ENCODE measurements at regions not wholly inside any gene's neighbourhood (a gene's known extent, or its start where the extent isn't known, plus 50 kb on each side); places are given as distances from the start of the nearest gene placed in this dataset.

DNA sequence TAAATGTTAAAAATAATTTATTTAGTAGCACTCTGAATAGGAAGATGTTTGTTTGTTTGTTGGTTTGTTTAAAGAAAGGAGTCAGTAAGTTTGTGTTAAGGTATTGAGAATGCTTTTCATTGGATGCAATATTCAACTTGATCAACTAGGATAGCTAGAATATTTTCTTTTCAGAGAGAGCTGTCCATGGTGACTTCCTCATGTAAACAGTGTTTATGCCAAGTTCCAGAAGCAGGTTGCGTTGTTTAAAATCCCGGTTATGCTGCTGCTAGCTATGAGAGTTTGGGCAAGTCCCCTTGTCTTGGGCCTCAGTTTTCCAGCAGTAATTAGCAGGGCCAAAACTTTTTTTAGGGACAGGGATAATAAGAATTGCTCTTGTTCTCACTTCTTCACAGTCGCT, 876.2 kb upstream of the HS3ST1 start:
- Histone ChIP-seq H3K4me1 (replicated peaks) (no peaks in the 10 kb centered on the region), H3K27me3 (replicated peaks; ENCODE audit: insufficient read depth) (no peaks in the 10 kb centered on the region), H3K36me3 (no peaks in the 10 kb centered on the region), H3K4me3 (no peak overlapping the region), H3K27ac (no peak overlapping the region), H3K9me3 (no peaks in the 10 kb centered on the region)
- TF ChIP-seq POLR2A (IDR thresholded peaks at IDR 0.05) (no peak), POLR2AphosphoS5 (IDR thresholded peaks at IDR 0.05) (no peak)
- TF ChIP-seq, protein P1, sequence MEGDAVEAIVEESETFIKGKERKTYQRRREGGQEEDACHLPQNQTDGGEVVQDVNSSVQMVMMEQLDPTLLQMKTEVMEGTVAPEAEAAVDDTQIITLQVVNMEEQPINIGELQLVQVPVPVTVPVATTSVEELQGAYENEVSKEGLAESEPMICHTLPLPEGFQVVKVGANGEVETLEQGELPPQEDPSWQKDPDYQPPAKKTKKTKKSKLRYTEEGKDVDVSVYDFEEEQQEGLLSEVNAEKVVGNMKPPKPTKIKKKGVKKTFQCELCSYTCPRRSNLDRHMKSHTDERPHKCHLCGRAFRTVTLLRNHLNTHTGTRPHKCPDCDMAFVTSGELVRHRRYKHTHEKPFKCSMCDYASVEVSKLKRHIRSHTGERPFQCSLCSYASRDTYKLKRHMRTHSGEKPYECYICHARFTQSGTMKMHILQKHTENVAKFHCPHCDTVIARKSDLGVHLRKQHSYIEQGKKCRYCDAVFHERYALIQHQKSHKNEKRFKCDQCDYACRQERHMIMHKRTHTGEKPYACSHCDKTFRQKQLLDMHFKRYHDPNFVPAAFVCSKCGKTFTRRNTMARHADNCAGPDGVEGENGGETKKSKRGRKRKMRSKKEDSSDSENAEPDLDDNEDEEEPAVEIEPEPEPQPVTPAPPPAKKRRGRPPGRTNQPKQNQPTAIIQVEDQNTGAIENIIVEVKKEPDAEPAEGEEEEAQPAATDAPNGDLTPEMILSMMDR (IDR thresholded peaks at IDR 0.05), result no peak
- WGBS, result 46% methylated on average over 3 of the region's 3 CpGs
- intact Hi-C loops (cut with DNase I), result no loop called here
- DNase-seq (ENCODE audit: low spot score), result no peak

DNA sequence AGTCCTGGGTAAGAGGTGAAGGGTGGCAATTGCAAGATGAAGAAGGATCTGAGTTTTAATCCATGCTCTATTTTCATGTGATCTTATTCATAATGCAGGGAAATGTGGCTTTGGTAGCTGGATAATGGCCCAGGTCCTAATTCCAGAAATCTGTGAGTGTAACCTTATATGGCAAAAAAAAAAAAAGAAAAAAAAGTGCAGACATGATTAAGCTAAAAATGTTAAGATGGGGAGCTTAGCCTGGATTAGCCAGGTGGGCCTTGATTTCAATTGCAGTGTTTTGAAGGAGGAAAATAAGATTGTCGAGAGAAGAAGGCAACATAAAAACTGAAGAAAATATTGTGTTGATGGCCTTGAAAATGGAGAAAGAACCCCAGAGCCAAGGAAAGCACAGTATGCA, 867.7 kb upstream of the HS3ST1 start:
- TF ChIP-seq, protein P1 (IDR thresholded peaks at IDR 0.05), result no peak
- TF ChIP-seq POLR2AphosphoS5 (IDR thresholded peaks at IDR 0.05) (no peak), POLR2A (IDR thresholded peaks at IDR 0.05) (no peak)
- intact Hi-C loops (cut with DNase I), result no loop called here
- no peak for DNase-seq (ENCODE audit: low spot score)
- WGBS, result 89% methylated on average over 1 of the region's 1 CpG
- H3K4me1 ChIP-seq (replicated peaks), result no peaks in the 10 kb centered on the region
- H3K4me3 ChIP-seq, result no peak overlapping the region
- no peaks in the 10 kb centered on the region for H3K27me3 ChIP-seq (replicated peaks; ENCODE audit: insufficient read depth)
- no peak overlapping the region for H3K27ac ChIP-seq
- no peaks in the 10 kb centered on the region for H3K36me3 ChIP-seq
- no peaks in the 10 kb centered on the region for H3K9me3 ChIP-seq

DNA sequence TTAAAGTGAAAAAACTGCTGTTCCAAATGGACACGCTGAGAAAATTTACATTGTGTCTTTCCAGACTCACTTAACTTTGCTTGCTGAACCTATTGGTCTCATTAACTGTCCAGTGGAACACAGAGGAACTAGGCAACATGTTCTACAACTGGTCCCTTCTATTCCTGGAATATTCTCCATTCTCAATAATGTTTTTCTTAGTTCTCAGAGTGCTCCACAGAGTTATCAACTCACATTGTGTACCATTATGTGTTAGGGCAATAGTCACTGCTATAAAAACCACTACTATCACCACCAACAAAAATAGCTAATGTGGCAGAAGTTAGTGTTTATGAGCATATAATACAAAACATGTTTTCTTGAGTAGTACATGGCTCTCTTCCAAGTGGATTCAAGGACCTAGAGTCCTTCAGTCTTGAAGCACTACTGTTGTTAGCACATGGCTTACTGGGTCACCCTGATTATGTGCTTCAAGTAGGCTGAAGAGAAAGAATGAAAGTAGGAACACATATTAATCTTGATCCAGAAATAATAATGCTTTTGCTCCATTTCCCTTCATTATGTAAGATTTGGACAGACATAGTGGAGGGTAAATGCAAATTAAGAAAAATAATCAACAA, 865.3 kb upstream of the HS3ST1 start:
- no peak for DNase-seq (ENCODE audit: low spot score)
- Histone ChIP-seq H3K36me3 (no peaks in the 10 kb centered on the region), H3K9me3 (no peaks in the 10 kb centered on the region), H3K4me3 (no peak overlapping the region), H3K4me1 (replicated peaks) (no peaks in the 10 kb centered on the region), H3K27me3 (replicated peaks; ENCODE audit: insufficient read depth) (no peaks in the 10 kb centered on the region), H3K27ac (no peak overlapping the region)
- 94% methylated on average over 1 of the region's 1 CpG for WGBS
- intact Hi-C loops (cut with DNase I), result no loop called here
- TF ChIP-seq, protein P1 (IDR thresholded peaks at IDR 0.05), result no peak
- TF ChIP-seq POLR2A (IDR thresholded peaks at IDR 0.05) (no peak), POLR2AphosphoS5 (IDR thresholded peaks at IDR 0.05) (no peak)

DNA sequence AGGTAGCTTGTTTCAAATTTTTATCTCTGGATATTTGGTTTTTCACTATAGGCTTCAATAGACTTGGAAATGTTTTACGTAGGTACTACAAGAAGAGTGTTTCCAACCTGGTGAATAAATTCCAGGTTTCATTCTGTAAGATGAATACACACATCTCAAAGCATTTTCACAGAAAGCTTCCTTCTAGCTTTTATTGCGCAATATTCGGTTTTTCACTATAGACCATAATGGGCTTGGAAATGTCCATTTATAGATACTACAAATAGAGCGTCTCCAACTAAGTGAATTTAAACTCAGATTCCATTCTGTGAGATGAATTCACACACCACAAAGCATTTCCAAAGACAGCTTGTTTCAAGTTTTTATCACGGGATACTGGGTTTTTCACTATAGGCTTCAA, 857.7 kb upstream of the HS3ST1 start:
- 94% methylated on average over 5 of the region's 5 CpGs for WGBS
- H3K9me3 ChIP-seq, result no peaks in the 10 kb centered on the region
- TF ChIP-seq, protein P1 (IDR thresholded peaks at IDR 0.05), result no peak
- TF ChIP-seq POLR2A (IDR thresholded peaks at IDR 0.05) (no peak), POLR2AphosphoS5 (IDR thresholded peaks at IDR 0.05) (no peak)

DNA sequence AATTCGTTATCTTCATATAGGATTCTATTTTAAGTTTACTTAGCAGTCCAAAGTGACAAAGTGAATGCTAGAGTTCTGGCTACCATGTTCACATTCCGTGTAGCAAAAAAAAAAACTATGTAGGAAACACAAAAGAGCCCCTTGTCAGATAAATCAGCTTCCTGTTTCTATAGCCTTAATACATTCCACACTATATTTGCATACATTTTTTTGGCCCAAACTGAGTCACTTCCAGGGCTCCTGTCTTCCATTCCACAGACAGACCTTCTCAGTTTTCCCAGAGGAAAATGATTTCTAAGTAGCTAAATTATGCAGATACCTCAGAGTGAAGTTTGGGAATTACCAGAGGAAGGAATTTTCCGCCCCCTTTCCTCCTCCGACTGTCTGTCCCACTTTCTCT, 841.9 kb upstream of the HS3ST1 start:
- Histone ChIP-seq H3K36me3 (no peaks in the 10 kb centered on the region), H3K4me1 (replicated peaks) (no peaks in the 10 kb centered on the region), H3K27ac (no peak overlapping the region), H3K9me3 (no peaks in the 10 kb centered on the region), H3K4me3 (no peak overlapping the region), H3K27me3 (replicated peaks; ENCODE audit: insufficient read depth) (no peaks in the 10 kb centered on the region)
- DNase-seq (ENCODE audit: low spot score), result no peak
- WGBS, result 52% methylated on average over 4 of the region's 4 CpGs
- TF ChIP-seq POLR2AphosphoS5 (IDR thresholded peaks at IDR 0.05) (no peak), POLR2A (IDR thresholded peaks at IDR 0.05) (no peak)
- TF ChIP-seq, protein P1 (IDR thresholded peaks at IDR 0.05), result no peak
- intact Hi-C loops (cut with DNase I), result no loop called here

More for the DNA sequence above, 857.7 kb upstream of the HS3ST1 start:
- H3K27ac ChIP-seq, result no peak overlapping the region
- H3K4me1 ChIP-seq (replicated peaks), result no peaks in the 10 kb centered on the region
- DNase-seq (ENCODE audit: low spot score), result no peak
- H3K36me3 ChIP-seq, result no peaks in the 10 kb centered on the region
- intact Hi-C loops (cut with DNase I), result no loop called here
- H3K4me3 ChIP-seq, result no peak overlapping the region
- no peaks in the 10 kb centered on the region for H3K27me3 ChIP-seq (replicated peaks; ENCODE audit: insufficient read depth)
